Cardiac fibroblast (primary cell): ENCODE measurements at regions not wholly inside any gene's neighbourhood (a gene's known extent, or its start where the extent isn't known, plus 50 kb on each side); places are given as distances from the start of the nearest gene placed in this dataset.
"Not testable (repeated sequence)": the region's sequence is repeated elsewhere in the genome, so short reads cannot be mapped to it uniquely, and the experiment has no call there.

ENCODE experiments used
- DNase-seq, 2 donors: peaks; one replicate each; pipeline versions ENCODE4 v3.0.0 to v3.0.0-alpha.2; 2010; ENCODE audit warnings: low read depth in 2 of 2
- H3K4me3 ChIP-seq, 2 donors: replicated peaks in 1 of 2; 1 replicate in 1 of 2; 2 replicates in 1 of 2; pipeline ENCODE4 v1.5.1; 2011; ENCODE audit warnings: low read depth in 2 of 2, low read length in 2 of 2, mild to moderate bottlenecking in 2 of 2, moderate library complexity in 1 of 2
- TF ChIP-seq, protein P1 (sequence below): IDR thresholded peaks from one replicate; pipeline ENCODE4 v1.5.1; 2011; ENCODE audit warnings: low read depth, mild to moderate bottlenecking, low read length, inconsistent platforms

DNA sequence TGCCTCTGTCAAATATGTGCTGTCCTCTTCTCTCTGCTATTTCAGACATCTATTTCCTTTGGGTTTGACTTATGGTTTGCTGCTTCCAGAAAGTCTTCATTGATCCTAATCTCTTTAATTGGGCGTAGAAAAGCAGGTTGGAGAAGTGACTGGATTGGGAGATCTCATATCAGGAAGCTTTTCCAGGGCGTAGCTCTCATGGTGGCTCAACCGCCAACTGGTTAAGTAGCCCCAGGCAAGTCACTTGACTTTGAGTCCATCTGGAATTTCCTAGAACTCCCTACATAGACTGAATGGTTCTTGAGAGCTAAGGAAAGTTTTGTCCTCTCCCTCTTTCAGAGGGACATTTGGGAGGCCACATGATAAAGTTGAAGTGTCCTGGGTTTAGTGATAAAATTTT, 192.3 kb upstream of the GLRA1 start:
- TF ChIP-seq, protein P1, sequence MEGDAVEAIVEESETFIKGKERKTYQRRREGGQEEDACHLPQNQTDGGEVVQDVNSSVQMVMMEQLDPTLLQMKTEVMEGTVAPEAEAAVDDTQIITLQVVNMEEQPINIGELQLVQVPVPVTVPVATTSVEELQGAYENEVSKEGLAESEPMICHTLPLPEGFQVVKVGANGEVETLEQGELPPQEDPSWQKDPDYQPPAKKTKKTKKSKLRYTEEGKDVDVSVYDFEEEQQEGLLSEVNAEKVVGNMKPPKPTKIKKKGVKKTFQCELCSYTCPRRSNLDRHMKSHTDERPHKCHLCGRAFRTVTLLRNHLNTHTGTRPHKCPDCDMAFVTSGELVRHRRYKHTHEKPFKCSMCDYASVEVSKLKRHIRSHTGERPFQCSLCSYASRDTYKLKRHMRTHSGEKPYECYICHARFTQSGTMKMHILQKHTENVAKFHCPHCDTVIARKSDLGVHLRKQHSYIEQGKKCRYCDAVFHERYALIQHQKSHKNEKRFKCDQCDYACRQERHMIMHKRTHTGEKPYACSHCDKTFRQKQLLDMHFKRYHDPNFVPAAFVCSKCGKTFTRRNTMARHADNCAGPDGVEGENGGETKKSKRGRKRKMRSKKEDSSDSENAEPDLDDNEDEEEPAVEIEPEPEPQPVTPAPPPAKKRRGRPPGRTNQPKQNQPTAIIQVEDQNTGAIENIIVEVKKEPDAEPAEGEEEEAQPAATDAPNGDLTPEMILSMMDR = no peak
- no peak overlapping the region for H3K4me3 ChIP-seq
- DNase-seq = no peak

DNA sequence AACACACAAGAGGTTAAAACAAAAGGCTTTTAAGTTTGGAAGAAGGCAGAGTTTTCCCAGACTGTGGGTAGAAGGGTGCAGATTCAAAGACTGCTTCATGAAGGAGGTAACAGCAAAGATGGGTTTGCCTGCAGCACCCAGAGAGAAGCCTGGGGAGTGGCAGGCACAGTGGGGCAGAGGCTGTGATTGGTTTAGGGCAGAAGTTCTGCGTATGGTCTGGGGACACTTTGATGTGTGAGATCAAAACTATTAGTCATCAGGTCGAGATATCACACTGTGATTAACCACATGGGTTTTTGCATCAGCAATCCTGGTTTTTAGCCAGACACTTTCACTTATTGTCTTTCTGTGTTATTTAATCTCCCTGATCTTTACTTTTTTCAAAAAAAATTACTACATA, 188.8 kb upstream of the GLRA1 start:
- TF ChIP-seq, protein P1 = no peak
- no peak for DNase-seq
- H3K4me3 ChIP-seq = no peak overlapping the region

DNA sequence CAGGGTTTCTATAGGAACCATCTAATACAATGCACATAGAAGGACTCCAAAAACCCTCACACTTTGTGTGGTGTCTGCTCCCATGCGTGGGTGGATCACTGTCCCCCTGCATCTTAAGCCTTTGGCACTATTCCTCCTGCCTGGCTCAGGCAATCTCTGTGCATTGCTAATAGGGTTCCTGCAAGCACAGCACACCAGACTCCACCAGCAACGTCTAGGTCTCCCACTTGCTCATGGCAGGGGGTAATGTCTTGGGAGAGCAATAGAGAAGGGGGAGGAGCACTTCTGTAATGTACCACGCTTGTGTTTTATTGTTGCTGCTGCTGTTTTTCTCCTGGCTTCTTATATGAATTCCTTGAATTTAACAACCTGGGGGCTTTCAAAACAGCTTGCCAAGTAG, 182.6 kb upstream of the GLRA1 start:
- TF ChIP-seq, protein P1 = no peak
- H3K4me3 ChIP-seq = no peak overlapping the region
- no peak for DNase-seq

DNA sequence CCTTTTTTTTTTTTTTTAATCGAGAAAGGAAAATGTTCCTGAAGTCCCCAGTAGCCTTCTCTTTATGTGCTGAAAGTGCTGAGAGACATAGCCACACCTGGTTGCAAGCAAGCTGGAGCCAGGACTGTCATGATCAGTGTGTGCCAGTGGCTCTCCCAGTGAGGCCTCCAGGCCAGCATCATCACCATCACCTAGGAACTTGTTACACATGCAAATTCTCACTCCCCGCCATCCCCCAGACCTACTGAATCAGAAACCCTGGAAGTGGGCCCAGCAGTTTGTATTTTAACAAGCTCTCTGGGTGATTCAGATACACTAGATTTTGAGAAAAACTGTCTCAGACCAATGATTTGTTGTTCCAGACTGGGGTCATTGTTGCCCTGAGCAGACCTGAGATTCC, 181.9 kb upstream of the GLRA1 start:
- TF ChIP-seq, protein P1 = no peak
- DNase-seq = no peak
- H3K4me3 ChIP-seq = no peak overlapping the region

DNA sequence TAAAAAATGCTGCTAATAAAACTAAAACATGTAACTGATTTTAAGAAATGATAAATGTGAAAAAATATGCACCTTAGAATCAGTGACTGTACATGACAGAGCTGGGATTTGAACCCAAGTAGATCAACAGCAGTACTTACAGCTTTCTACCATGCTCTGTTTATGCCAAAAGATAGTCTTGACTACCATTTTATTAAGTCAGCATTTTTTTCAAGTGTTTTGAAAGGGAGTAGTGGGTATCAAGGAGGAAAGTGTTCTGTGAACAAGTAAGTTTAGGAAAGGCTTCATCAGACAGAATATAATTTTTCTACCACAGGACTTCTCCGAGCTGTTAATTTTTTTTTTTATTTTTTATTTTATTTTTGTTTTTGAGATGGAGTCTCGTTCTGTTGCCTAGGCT, 180.4 kb upstream of the GLRA1 start:
- no peak overlapping the region for H3K4me3 ChIP-seq
- no peak for DNase-seq
- TF ChIP-seq, protein P1 = no peak

DNA sequence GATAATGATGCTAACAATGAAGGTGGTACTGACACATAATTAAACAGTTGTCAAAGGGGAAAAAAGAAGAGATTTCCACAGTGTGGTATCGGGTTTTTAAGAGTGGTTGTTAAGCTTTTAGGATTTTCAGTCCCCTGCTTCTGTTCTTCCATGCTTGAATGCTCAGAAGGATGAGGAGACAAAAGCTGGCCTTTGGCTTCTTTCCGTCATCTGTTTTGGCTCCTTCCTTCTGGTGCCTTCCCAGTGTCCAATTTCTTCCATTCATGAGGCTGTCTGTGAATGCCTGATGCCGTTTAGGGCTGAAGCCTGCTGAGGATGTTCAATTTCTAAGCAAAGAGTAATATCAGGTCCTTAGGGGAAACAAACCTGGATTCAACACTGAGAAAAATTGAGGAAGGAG, 179.6 kb upstream of the GLRA1 start:
- DNase-seq = no peak
- no peak overlapping the region for H3K4me3 ChIP-seq
- TF ChIP-seq, protein P1 = no peak

DNA sequence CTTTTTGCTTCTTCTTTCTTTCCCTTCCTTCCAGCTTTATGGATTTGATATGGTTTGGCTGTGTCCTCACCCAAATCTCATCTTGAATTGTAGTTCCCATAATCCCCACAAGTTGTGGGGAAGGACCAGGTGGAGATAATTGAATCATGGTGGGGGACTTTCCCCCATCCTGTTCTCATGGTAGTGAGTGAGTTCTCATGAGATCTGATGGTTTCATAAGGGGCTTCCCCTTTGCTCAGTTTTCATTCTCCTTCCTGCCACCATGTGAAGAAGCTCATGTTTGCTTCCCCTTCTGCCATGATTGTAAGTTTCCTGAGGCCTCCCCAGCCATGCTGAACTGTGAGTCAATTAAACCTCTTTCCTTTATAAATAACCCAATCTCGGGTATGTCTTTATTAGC, 178.3 kb upstream of the GLRA1 start:
- H3K4me3 ChIP-seq, DNase-seq: not testable (repeated sequence)

DNA sequence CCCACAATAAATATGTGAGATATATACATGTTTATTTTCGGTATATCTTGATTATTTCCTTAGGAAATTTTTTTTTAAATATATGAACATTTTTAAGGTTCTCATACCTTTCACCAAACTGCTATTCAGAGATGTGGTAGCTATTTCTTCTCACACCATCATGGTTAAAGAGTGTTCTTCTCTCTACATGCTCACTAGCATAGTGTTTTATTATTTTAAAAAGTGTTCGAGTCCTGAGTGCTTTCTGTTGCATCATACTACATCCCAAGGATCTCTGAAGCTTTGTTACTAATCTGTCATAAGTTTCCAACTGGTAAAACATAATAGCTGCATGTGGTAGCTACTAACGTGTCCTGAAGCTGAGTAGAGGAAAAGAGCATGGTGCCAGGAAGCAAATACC, 177.4 kb upstream of the GLRA1 start:
- no peak overlapping the region for H3K4me3 ChIP-seq
- DNase-seq = no peak
- TF ChIP-seq, protein P1 = no peak
